Uterus (tissue), 3 donors: ENCODE measurements at regions not wholly inside any gene's neighbourhood (a gene's known extent, or its start where the extent isn't known, plus 50 kb on each side); places are given as distances from the start of the nearest gene placed in this dataset.

Experiments used
- DNase-seq, 2 donors: peaks; one replicate each; pipeline ENCODE4 v3.0.0-alpha.2; 2019 to 2020
- H3K27ac ChIP-seq, 2 donors: fragments of 200-600 bp; sonication (generic); 1 replicate in 1 of 2; 2 replicates in 1 of 2; pipeline ENCODE4 v1.5.1; 2016 to 2018
- H3K27me3 ChIP-seq, 2 donors: fragments of 200-600 bp; sonication (generic); one replicate each; pipeline ENCODE4 v1.5.1; 2018 to 2019; ENCODE audit warnings: control low read depth in 1 of 2
- H3K36me3 ChIP-seq, 2 donors: fragments of 200-600 bp; sonication (generic); one replicate each; pipeline ENCODE4 v1.5.1; 2019; ENCODE audit warnings: control low read depth in 1 of 2
- H3K4me1 ChIP-seq, 2 donors: fragments of 200-600 bp; sonication (generic); one replicate each; pipeline ENCODE4 v1.5.1; 2018 to 2019; ENCODE audit warnings: control low read depth in 1 of 2
- H3K4me3 ChIP-seq, 2 donors: fragments of 200-600 bp; sonication (generic); 1 replicate in 1 of 2; 2 replicates in 1 of 2; pipeline ENCODE4 v1.5.1; 2018 to 2019; ENCODE audit warnings: mild to moderate bottlenecking in 1 of 2
- H3K9me3 ChIP-seq, 2 donors: fragments of 200-600 bp; sonication (generic); one replicate each; pipeline ENCODE4 v1.5.1; 2019; ENCODE audit warnings: control low read depth in 1 of 2
- CTCF ChIP-seq, 4 experiments: fragments of 200-600 bp in 2 of 4; fragments of 450-650 bp in 2 of 4; sonication (generic) in 2 of 4; IDR thresholded peaks; one replicate each; pipeline ENCODE4 v1.5.1; 2016 to 2019; ENCODE audit warnings: antibody characterized with exemption in 4 of 4, mild to moderate bottlenecking in 2 of 4, moderate library complexity in 1 of 4
- POLR2A ChIP-seq, 2 donors: fragments of 450-650 bp; IDR thresholded peaks; one replicate each; pipeline ENCODE4 v1.6.1; 2016; ENCODE audit warnings: antibody characterized with exemption in 2 of 2, mild to moderate bottlenecking in 1 of 2, moderate library complexity in 1 of 2
- intact Hi-C: fragments of 100-400 bp; cut with DNase I; formaldehyde crosslinking; loops from one replicate; pipeline ENCODE4 v1.15.1; 2023; ENCODE audit warnings: low total_unique reads
- donor health status: DM: yes; HTN: yes; CAD: no.

- H3K4me3 ChIP-seq: no peak overlapping the region
- H3K27me3 ChIP-seq: no peaks in the 10 kb centered on the region
- no peaks in the 10 kb centered on the region for H3K4me1 ChIP-seq
- intact Hi-C loops: no loop called here
- TF ChIP-seq CTCF (IDR thresholded peaks at IDR 0.05) (no peak), POLR2A (IDR thresholded peaks at IDR 0.05) (no peak)
- H3K27ac ChIP-seq: peak overlapping the region; percentile 35 to 36
- no peaks in the 10 kb centered on the region for H3K36me3 ChIP-seq
- H3K9me3 ChIP-seq: no peaks in the 10 kb centered on the region
- DNase-seq: peak; percentile 30 to 49
These were observed 435.8 kb downstream of the SPRY1 start for GRCh38 chr4:123832173-123833026.

GRCh38 chr4:123833171-123833643 is 436.6 kb downstream of the SPRY1 start:
- Histone ChIP-seq H3K9me3 (no peaks in the 10 kb centered on the region), H3K4me1 (no peaks in the 10 kb centered on the region), H3K27ac (peak overlapping the region in 1 of 2 donors; percentile 36), H3K27me3 (no peaks in the 10 kb centered on the region), H3K4me3 (no peak overlapping the region), H3K36me3 (no peaks in the 10 kb centered on the region)
- TF ChIP-seq POLR2A (IDR thresholded peaks at IDR 0.05) (no peak), CTCF (IDR thresholded peaks at IDR 0.05) (no peak)
- DNase-seq: no peak
- intact Hi-C loops: no loop called here

- Histone ChIP-seq H3K36me3 (no peaks in the 10 kb centered on the region), H3K4me1 (no peaks in the 10 kb centered on the region), H3K9me3 (no peaks in the 10 kb centered on the region), H3K27me3 (no peaks in the 10 kb centered on the region), H3K4me3 (no peak overlapping the region), H3K27ac (no peak overlapping the region)
- no peak for TF ChIP-seq CTCF (IDR thresholded peaks at IDR 0.05)
- TF ChIP-seq POLR2A (IDR thresholded peaks at IDR 0.05): no peak
- no peak for DNase-seq
- intact Hi-C loops: no loop called here
These were observed 439.4 kb downstream of the SPRY1 start for GRCh38 chr4:123835831-123836590.

GRCh38 chr4:123836851-123837595 is 440.4 kb downstream of the SPRY1 start:
- Histone ChIP-seq H3K4me1 (no peaks in the 10 kb centered on the region), H3K9me3 (no peaks in the 10 kb centered on the region), H3K36me3 (no peaks in the 10 kb centered on the region), H3K27me3 (no peaks in the 10 kb centered on the region), H3K27ac (no peak overlapping the region), H3K4me3 (no peak overlapping the region)
- intact Hi-C loops: no loop called here
- DNase-seq: no peak
- no peak for TF ChIP-seq CTCF (IDR thresholded peaks at IDR 0.05)
- no peak for TF ChIP-seq POLR2A (IDR thresholded peaks at IDR 0.05)
